GM19035 (cell line): ENCODE measurements at regions not wholly inside any gene's neighbourhood (a gene's known extent, or its start where the extent isn't known, plus 50 kb on each side); places are given as distances from the start of the nearest gene placed in this dataset.

Experiments used
- ATAC-seq: cut with Tn5 transposase; IDR thresholded peaks from one replicate; pipeline ENCODE4 v1.9.1; 2021; ENCODE audit not compliant: unreplicated experiment

DNA sequence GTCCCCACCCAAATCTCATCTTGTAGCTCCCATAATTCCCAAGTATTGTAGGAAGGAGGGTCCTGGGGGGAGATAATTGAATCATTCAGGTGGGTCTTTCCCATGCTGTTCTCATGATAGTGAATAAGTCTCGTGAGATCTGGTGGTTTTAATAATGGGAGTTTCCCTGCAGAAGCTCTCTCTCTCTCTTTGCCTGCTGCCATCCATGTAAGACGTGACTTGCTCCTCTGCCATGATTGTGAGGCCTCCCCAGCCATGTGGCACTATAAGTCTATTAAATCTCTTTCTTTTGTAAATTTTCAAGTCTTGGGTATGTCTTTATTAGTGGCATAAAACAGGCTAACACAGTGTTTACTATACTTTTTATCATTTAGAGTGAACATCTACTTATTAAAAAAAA lies 338.8 kb downstream of the ANKRD7 start:
- no peak for ATAC-seq

DNA sequence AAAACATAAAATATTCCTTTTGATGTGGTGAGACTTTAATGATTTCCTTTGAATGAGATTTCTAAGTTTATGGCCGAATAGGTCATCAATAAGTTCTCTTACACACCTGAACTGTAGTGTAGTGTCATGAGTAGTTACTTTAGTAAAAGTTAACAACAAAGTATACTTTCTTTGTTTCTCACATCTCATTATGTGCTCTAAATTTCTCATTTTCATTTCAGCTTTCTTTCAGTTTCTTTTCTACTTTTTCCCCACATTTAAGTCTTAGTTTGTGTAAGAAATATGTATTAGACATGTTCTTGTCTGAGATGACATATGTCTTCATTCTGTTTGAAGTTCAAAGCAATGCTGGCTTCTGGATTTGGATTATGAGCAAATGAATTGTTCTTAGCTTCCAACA lies 348.1 kb downstream of the ANKRD7 start:
- ATAC-seq: no peak

DNA sequence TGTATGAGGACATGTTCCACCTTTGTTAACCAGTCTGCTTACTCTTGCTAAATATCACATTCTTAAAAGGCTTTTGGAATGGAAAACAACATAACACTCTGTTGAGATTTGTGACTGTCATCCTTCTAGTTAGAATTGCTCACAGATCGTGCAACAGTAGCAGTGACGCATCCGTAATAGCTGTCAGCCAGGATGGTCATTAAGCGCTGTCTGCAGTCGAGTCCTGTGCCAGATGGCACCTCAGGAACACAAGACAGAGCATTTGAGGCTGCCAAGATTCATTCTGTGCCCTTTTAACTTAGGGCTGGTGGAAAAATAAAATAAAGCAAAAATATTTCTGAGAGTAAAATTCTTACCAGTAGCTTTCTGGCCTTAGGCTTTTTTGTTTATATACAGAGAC lies 348.6 kb downstream of the ANKRD7 start:
- no peak for ATAC-seq

DNA sequence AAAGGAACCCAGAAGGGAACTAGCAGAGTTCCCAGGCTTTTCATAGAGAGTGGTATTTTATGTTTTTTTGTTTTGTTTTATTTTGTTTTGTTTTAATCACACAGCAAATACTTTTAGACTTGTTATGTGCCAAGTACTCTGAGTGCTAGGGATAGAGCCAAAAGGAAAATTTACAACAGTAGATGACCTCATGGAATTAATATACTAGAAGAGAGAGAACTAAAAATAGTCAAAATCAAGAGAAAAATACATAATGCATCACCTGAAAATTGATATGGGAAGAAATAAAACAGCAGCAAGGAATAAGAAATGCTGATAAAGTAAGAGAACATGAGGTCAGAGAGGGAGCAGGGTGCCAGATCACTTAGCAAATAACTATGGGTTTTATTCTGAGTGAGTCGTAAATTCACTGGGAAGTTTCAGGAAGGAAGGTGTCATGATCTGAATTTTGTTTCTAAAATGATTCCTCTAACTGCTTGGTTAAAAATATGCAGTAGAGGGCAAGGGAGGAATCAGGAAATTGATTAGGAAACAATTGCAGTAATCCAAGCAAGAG lies 351.0 kb downstream of the ANKRD7 start:
- ATAC-seq: no peak

DNA sequence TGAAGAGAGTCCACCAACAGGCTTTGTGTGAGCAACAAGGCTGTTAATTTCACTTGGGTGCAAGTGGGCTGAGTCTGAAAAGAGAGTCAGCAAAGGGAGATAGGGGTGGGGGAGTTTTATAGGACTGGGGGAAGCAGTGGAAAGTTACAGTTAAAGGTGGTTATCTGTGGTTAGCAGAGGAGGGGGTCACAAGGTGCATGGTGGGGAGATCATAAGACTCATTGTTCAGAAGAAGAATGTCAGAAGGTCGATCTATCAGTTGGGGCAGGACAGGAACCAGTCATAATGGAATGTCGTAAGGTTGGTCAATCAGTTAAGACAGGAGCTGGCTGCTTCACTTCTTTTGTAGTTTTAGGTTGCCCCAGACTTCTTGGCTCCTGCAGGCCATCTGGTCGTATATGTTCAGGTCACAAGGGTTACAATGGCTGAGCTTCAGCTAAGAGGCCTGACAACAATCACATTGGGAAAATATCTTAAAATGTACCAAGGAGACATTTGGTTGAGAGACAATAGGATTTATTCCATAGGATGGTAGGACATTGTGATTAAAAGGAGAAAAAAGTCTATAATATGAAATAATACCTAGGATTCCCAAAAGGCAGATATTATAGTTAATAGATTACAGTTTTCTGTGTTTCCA lies 356.4 kb downstream of the ANKRD7 start:
- no peak for ATAC-seq

DNA sequence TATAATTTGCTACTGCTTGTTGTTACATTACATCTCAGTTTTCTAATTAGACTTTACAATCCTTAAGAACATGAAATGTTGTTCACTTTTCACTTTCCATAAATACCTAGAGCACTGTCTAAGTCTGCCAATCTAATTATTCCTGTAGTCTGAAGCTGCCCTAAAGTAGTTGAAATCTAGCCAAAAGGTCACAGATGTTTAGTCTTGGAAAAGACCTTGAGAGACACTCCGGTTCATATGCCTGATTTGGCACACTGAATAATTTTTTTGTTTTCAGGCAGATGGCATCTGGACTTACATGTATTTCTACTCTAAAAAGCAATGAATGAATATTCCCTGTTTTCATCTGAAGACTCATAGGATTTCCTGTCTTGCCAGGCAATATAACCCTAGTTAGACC lies 359.1 kb downstream of the ANKRD7 start:
- ATAC-seq: no peak

DNA sequence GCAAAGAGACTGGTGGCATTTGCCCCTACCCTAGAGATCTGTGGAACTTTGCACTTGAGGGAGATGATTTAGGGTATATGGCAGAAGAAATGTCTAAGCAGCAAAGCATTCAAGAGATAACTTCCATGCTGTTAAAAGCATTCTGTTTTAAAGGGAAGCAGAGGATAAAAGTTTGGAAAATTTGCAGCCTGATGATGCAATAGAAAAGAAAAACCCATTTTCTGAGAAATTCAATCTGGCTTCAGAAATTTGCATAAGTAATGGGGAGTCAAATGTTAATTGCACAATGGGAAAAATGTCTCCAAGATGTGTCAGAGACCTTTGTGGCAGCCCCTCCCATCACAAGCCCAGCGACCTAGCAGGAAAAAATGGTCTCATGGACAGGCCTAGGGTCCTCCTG lies 361.7 kb downstream of the ANKRD7 start:
- ATAC-seq: no peak

DNA sequence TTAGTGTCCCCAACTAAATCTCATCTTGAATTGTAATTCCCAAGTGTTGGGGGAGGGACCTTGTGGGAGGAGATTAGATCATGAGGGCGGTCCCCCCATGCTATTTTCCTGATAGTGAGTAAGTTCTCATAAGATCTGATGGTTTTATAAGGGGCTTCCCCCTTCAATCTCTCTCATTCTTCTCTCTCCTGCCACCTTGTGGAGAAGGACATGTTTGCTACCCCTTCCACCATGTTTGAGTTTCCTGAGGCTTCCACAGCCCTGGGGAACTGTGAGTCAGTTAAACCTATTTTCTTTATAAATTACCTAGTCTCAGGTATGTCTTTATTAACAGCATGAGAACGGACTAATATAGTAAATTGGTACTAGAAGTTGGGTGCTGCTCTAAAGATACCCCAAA lies 365.6 kb downstream of the ANKRD7 start:
- no peak for ATAC-seq

DNA sequence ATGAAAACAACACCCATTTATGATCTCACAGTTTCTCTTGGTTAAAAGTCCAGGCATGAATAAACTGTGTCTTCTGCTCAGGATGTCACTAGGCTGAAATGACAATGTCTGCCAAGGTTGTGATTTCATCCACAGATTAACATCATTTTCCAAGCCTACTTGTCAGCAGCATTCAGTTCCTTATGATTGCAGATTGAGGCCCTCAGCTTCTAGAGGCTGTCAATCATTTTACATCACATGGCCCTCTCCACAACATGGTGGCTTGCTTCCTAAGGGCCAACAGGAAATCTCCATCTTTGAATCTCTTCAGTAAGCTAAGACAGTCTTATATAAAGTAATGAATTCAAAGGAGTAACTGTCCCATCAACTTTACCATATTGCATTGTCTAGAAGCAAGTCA lies 377.6 kb downstream of the ANKRD7 start:
- no peak for ATAC-seq

DNA sequence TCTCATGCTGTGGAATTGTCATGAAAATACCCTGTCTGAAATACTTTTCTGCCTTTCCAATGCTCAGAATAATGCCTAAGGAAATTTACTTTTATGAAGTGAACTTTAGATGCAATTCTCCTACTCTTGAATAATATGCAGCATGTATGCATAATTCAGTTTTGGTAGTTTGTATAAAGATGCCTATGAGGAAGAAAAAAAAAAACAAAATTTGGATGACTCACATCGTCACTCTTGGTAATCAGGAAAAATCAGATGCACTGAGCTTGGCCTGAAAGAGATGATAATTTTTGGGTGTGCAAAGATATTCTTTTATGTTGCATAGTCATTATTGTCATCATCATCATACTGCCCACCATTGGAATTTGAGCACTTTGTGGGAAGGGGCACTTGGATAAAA lies 382.1 kb downstream of the ANKRD7 start:
- ATAC-seq: no peak

DNA sequence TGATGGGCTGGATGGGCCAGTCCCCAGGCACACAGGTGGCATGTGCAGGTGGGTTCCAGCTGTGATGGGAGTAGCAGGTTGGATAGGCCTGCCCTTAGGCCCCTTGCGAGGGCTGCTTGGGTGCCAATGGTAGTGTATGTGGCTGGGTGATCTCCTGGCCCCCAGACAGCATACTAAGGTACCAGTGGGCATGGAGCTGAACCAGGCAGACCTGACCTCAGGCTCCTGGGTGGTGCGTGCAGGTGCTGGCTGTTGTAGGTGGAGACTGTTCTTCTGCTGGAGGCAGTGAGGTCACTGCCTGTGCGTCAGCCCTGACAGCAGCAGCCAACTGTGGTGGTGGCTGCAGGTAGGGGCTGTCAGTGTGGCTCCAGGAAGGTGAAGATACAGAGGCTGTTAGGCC lies 384.7 kb downstream of the ANKRD7 start:
- no peak for ATAC-seq

DNA sequence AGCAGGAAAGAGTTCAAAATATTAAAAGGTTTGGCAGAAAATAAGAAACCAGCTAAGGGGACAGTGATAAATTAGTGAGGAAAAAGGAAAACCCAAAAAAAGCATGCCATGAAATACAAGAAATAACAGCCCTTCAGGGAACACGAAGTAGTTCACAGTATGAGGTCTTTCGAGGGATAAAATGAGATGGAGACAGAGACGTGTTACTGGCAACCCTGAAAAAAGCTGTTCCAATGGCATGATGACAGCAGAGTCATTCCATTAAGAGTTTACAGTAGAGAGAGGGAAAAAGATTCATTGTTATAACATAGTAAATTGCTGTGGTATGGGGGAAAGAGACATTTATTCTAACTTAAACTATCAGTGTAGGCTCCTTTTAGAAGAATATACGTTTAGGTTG lies 391.2 kb downstream of the ANKRD7 start:
- no peak for ATAC-seq

DNA sequence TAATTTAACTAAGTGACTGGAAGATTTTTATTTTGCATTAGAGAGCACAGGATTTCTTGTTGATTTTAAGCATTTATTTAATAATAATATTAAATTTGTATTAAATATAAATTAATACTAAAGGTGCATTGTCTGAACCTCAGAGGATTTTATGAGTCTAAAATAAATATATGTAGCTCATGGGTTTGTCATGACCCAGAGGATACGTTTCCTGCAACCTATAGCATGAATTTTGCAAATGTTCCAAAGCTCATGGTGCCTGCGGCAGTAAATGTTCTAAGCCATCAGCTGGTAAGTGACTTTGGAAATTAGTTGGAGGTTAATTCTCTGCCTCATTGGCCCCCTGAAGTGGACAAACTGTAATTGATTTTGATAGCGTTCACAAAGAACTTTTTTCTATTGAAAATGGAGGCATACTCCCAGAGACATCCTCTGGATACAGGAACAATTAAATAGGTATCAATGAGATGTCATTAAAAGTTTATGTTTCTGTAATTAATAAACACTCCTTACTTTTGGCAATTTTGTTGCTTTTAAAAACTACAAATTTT lies 397.4 kb downstream of the ANKRD7 start:
- ATAC-seq: no peak

DNA sequence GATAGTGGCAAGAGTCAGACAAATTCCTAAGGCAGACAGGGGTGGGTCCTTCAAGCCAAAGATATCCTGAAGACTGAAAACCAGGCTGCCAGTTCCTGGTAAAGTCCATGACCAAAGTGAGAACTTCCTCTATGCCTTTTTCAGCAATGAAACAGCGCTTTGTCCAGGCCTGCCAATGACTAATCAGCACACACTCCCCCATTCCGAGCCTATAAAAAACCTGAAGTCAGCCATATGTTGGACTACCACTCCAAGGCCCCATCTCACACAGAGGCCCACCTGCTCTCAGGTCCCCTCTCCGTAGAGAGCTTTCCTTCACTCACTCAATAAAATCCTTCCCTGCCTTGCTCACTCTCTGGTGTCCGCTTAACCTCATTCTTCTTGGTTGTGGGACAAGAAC lies 402.2 kb downstream of the ANKRD7 start:
- ATAC-seq: no peak

DNA sequence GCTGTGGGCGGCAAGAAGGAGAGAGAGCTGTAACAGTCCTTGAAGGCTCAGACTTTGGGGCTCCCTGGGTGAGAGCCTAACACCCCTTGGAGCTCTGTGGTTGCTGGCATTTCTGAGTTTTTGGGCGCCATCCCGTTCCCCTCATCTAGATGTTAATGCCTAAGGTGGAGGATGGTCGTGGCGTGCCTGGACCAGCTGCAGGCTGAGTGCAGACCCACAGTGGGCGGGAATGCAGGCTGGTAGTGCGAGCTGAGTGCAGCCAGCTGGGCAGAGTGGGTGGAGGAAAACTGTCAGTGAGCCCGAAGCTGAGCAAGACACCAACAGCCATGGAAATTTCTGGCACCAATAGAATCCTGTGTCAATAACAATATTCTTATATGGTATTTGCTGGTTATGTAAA lies 403.0 kb downstream of the ANKRD7 start:
- ATAC-seq: no peak

DNA sequence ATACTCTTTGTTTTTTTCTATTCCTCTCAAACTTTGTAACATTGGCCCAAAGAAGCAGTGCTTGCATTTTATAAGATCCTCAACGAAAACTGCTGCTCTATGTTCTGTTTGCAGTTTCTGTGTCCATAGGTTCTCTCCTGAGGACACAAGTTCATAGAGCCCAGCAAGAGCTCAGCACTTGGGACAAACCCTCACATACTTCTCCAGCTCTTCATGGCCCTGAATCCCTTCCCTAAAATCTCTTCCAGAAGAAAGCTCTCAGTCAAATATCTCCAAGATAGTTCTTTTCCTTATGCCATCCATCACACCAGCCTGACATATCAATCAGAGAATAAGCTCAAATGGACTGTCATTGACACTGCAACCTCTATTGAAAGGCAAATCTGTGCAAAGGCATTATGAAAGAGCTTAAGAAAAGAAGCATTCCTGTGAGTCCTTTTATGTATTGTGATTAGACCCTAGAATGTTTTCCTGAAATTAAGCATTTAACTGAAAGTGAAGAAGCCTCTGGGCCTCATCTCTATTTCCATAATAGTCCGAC lies 405.5 kb downstream of the ANKRD7 start:
- ATAC-seq: no peak

DNA sequence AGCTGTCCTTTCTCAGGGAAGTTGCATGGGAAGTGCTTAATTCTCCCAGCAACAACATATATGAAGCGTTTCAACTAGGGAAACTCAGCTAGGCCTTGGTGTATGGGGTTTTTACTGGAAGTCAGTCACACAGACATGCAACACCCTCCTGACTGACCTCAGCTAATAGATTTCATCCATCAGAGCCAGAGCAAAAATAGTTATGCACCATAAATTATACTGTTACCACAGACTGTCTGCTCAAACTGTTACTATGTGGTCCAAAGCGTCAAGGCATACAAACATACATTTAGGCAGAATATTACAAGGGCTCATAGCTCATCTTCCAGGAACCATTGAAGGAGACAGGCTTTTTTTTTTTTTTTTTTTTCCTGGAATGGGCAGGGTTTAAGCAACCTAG lies 417.9 kb downstream of the ANKRD7 start:
- no peak for ATAC-seq

DNA sequence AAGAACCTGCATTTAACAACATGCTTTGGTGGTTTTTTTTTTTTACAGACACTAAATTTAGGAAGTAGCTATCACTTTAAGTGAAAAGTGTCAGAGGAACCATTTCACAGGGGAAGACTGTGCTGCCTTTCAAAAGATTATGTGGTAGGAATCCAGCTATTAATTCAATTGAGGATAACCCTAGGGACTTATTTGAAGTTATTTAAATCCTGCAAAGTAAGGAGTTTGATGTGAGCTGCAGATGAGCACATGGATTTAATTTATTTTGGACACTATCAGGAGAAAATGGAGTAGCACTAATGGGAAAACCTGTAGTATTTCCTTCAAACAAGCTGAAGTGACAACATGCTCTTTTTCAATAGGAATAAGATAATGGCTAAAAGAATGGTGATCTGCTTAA lies 419.8 kb downstream of the ANKRD7 start:
- no peak for ATAC-seq

DNA sequence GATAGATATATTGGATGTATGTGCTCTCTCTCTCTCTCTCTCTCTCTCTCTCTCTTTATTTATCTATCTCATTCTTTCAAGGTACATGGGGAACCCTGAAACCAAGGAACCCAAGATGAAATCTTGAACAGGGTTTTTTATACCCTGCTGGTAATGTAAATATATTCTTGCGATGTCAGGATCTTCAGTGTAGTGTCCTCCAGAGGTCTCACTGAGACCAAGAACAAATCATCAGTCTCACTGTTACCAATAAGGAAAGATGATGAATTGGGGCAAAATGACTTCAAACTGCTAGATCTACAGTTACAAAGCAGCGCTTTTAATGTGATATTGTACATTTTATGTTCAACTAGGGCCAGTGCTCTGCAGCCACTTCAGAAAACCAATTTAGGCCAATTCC lies 423.5 kb downstream of the ANKRD7 start:
- no peak for ATAC-seq

DNA sequence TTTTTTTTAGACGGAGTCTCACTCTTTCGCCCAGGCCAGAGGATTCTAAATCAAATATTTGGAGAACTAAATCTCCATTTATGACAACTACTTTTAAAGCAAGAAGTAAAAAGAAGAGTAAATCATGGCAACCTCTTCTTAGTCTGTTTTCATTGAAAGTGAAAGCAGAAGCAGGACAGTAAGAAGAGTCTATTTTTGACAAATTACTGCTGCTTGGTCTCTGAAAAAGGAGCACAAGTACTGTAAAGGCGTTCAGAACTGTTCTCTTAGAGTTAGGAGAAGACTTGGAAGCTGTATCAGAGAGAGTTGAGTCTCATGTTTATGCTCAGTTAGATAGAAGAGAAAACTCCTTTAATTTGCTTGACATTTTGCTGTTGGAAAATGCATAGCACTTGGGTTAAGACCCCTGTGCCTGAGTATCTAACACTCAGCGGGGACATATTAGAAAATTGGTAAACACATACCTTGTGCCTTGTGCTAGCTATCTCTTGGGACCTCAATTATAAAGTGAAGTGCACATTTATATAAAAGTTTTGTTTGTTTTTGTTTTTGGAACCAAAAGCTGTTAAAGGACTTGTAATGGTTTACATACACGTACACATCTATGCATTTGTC lies 433.0 kb downstream of the ANKRD7 start:
- peak; percentile 96 for ATAC-seq

DNA sequence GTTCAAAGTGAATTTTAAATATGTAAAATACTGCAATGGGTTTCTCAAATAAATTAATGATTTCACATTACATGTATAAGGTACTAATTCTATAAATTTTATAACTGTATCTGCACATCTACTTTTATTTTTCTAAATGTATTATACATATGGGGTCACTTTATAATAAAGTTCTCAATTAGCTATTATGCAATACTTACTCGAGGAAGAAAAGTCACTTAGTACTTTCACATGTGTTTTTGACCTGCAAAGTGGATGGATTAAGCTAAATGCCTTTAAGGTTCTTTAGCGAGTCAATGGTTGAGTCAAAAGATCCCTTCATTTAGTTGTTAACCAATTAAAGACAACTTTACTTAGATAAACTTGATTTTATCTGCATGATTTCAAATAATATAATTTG lies 437.8 kb downstream of the ANKRD7 start:
- ATAC-seq: no peak

DNA sequence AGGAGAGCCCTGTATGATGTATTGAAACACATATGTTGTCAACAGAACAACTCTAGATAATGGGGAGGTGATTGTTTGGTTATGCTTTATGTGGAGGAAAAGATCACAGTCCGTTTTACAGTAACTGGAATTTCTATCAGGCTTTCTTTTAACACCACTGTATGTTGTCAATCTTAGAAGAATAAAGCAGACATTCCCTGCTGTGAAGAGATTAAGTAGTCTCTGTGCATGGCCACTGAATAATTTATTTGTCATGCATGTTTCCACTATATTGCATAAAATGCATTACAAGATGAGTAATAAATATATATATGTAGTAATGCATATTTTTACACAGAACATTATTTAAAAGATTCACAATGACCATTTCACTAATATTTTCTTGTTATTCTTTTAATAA lies 440.0 kb downstream of the ANKRD7 start:
- no peak for ATAC-seq
